Prostate gland (tissue), 2 donors: ENCODE measurements at regions not wholly inside any gene's neighbourhood (a gene's known extent, or its start where the extent isn't known, plus 50 kb on each side); places are given as distances from the start of the nearest gene placed in this dataset.

Experiments used
- DNase-seq: peaks from one replicate; pipeline ENCODE4 v3.0.0-alpha.2; 2019; ENCODE audit warnings: low spot score
- H3K27ac ChIP-seq, 2 donors: fragments of 200-600 bp; sonication (generic); 2 replicates each; pipeline ENCODE4 v1.5.1; 2017 to 2019
- H3K27me3 ChIP-seq: fragments of 200-600 bp; sonication (generic); replicated peaks from 2 replicates; pipeline ENCODE4 v1.5.1; 2019; ENCODE audit not compliant: insufficient read depth
- H3K36me3 ChIP-seq, 2 donors: fragments of 200-600 bp; sonication (generic); 1 replicate in 1 of 2; 2 replicates in 1 of 2; pipeline versions ENCODE4 v1.5.1 to v1.8.1; 2017 to 2019
- H3K4me1 ChIP-seq: fragments of 200-600 bp; sonication (generic); replicated peaks from 2 replicates; pipeline ENCODE4 v1.5.1; 2019
- H3K4me3 ChIP-seq, 2 donors: fragments of 200-600 bp; sonication (generic); 2 replicates each; pipeline ENCODE4 v1.5.1; 2017 to 2019
- H3K9me3 ChIP-seq: fragments of 200-600 bp; sonication (generic); 2 replicates; pipeline ENCODE4 v1.5.1; 2017
- POLR2A ChIP-seq: fragments of 450-650 bp; IDR thresholded peaks from one replicate; pipeline ENCODE4 v1.6.1; 2016; ENCODE audit warnings: antibody characterized with exemption, mild to moderate bottlenecking
- POLR2AphosphoS5 ChIP-seq: sonication (generic); formaldehyde crosslinking; IDR thresholded peaks from one replicate; pipeline ENCODE4 v1.6.1; 2017; ENCODE audit warnings: antibody characterized with exemption
- WGBS: methylation state at CpG from one replicate; pipeline ENCODE4 v1.1.5; 2018; 5-methylcytosine and 5-hydroxymethylcytosine counted together
- intact Hi-C: fragments of 100-400 bp; cut with DNase I; formaldehyde crosslinking; loops from one replicate; pipeline ENCODE4 v1.14.2; 2022
- TF ChIP-seq, protein P1 (sequence below), 4 experiments: fragments of 200-600 bp in 2 of 4; fragments of 450-650 bp in 2 of 4; sonication (generic) in 2 of 4; IDR thresholded peaks; 1 replicate in 3 of 4; 2 replicates in 1 of 4; pipeline ENCODE4 v1.5.1; 2016 to 2019; ENCODE audit warnings: antibody characterized with exemption in 4 of 4, mild to moderate bottlenecking in 2 of 4, moderate library complexity in 2 of 4

GRCh38 chr5:13188371-13188770, 756.1 kb downstream of the DNAH5 start:
- no peaks in the 10 kb centered on the region for H3K9me3 ChIP-seq
- no peak overlapping the region for H3K4me3 ChIP-seq
- no peak overlapping the region for H3K27ac ChIP-seq
- TF ChIP-seq, protein P1, sequence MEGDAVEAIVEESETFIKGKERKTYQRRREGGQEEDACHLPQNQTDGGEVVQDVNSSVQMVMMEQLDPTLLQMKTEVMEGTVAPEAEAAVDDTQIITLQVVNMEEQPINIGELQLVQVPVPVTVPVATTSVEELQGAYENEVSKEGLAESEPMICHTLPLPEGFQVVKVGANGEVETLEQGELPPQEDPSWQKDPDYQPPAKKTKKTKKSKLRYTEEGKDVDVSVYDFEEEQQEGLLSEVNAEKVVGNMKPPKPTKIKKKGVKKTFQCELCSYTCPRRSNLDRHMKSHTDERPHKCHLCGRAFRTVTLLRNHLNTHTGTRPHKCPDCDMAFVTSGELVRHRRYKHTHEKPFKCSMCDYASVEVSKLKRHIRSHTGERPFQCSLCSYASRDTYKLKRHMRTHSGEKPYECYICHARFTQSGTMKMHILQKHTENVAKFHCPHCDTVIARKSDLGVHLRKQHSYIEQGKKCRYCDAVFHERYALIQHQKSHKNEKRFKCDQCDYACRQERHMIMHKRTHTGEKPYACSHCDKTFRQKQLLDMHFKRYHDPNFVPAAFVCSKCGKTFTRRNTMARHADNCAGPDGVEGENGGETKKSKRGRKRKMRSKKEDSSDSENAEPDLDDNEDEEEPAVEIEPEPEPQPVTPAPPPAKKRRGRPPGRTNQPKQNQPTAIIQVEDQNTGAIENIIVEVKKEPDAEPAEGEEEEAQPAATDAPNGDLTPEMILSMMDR (IDR thresholded peaks at IDR 0.05), result no peak
- TF ChIP-seq POLR2AphosphoS5, result no peak
- TF ChIP-seq POLR2A, result no peak
- H3K27me3 ChIP-seq, result no peaks in the 10 kb centered on the region
- intact Hi-C loops, result no loop called here
- DNase-seq, result no peak
- no peaks in the 10 kb centered on the region for H3K4me1 ChIP-seq
- H3K36me3 ChIP-seq, result no peaks in the 10 kb centered on the region

DNA sequence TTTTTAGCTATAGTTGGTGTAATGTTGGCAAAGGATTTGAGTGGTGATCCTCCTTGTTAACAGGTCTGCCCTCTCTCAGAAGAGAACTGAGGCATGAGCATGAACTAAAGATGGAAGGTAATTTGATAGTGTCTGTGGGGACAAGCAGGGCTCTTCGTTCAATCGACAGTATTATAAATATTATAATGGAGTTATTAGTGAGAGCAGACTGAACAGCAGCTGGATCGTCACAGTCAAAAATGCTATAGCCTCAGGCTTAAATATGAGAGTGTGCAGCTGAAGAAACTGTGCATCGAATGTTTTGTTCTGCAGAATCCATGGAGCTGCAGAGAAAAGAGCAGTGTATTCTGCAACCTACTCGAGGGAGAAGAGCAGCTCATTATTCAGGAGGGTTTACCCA, 757.3 kb downstream of the DNAH5 start:
- no peaks in the 10 kb centered on the region for H3K9me3 ChIP-seq
- no peak overlapping the region for H3K4me3 ChIP-seq
- intact Hi-C loops, result no loop called here
- DNase-seq, result no peak
- 59% methylated on average over 5 of the region's 5 CpGs for WGBS
- TF ChIP-seq POLR2AphosphoS5 (no peak), POLR2A (no peak)
- TF ChIP-seq, protein P1 (IDR thresholded peaks at IDR 0.05), result no peak
- no peaks in the 10 kb centered on the region for H3K4me1 ChIP-seq
- no peaks in the 10 kb centered on the region for H3K27me3 ChIP-seq
- no peaks in the 10 kb centered on the region for H3K36me3 ChIP-seq
- no peak overlapping the region for H3K27ac ChIP-seq

GRCh38 chr5:13186177-13186576, 758.3 kb downstream of the DNAH5 start:
- no peaks in the 10 kb centered on the region for H3K27me3 ChIP-seq
- H3K36me3 ChIP-seq, result no peaks in the 10 kb centered on the region
- WGBS, result 82% methylated on average over 1 of the region's 1 CpG
- H3K9me3 ChIP-seq, result no peaks in the 10 kb centered on the region
- H3K4me1 ChIP-seq, result no peaks in the 10 kb centered on the region
- no peak overlapping the region for H3K4me3 ChIP-seq
- no peak overlapping the region for H3K27ac ChIP-seq
- no peak for DNase-seq
- intact Hi-C loops, result no loop called here
- TF ChIP-seq POLR2A (no peak), POLR2AphosphoS5 (no peak)
- TF ChIP-seq, protein P1 (IDR thresholded peaks at IDR 0.05), result no peak

- Histone ChIP-seq H3K27me3 (no peaks in the 10 kb centered on the region), H3K4me3 (no peak overlapping the region), H3K36me3 (no peaks in the 10 kb centered on the region), H3K4me1 (no peaks in the 10 kb centered on the region), H3K27ac (no peak overlapping the region), H3K9me3 (no peaks in the 10 kb centered on the region)
- no peak for DNase-seq
- TF ChIP-seq POLR2A (no peak), POLR2AphosphoS5 (no peak)
- TF ChIP-seq, protein P1 (IDR thresholded peaks at IDR 0.05), result no peak
- intact Hi-C loops, result no loop called here
- 81% methylated on average over 5 of the region's 5 CpGs for WGBS
These were observed 764.9 kb downstream of the DNAH5 start for GRCh38 chr5:13179407-13180087.

DNA sequence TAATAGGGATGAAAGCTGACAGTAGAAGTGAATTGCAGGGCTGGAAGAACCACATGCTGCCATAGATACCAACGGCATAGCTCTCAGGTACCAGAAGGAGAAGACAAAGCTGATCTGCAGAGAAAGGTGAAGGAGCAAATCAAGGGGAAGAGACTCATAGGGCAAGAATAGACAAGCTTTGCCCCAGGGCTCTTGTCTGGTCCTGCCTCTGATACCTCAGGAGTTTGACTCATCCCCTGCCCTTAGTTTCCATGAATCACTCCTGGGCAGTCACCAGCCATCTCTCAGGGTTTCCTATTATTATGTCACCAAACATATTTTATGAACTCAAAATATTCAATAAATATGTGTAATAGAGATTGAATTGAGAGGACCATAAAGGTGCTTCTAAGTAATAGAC, 800.9 kb downstream of the DNAH5 start:
- H3K4me3 ChIP-seq, result no peak overlapping the region
- no peak for DNase-seq
- 31% methylated on average over 1 of the region's 1 CpG for WGBS
- no peaks in the 10 kb centered on the region for H3K4me1 ChIP-seq
- H3K27ac ChIP-seq, result no peak overlapping the region
- no peaks in the 10 kb centered on the region for H3K36me3 ChIP-seq
- TF ChIP-seq POLR2A (no peak), POLR2AphosphoS5 (no peak)
- TF ChIP-seq, protein P1 (IDR thresholded peaks at IDR 0.05), result no peak
- no peaks in the 10 kb centered on the region for H3K27me3 ChIP-seq
- no peaks in the 10 kb centered on the region for H3K9me3 ChIP-seq
- intact Hi-C loops, result no loop called here
